Activated CD8-positive, alpha-beta T cell treated with anti-CD3 and anti-CD28 coated beads, Interleukin-2, amount 10 ng/mL, durations not matched to agents 7 days and 5 days (primary cell): ENCODE measurements at regions not wholly inside any gene's neighbourhood (a gene's known extent, or its start where the extent isn't known, plus 50 kb on each side); places are given as distances from the start of the nearest gene placed in this dataset.

Experiments used
- ATAC-seq: fragments of 150-1000 bp; cut with Tn5 transposase; one replicate; pipeline ENCODE4 v1.10.0; 2021; ENCODE audit warnings: moderate library complexity
- CTCF ChIA-PET: fragments of 350-600 bp; sonication (Branson Sonifier 250); formaldehyde crosslinking; loops from one replicate; lab custom pipeline; 2021; ENCODE audit warnings: antibody characterized with exemption; lab: Charles Lee
- POLR2A ChIA-PET: fragments of 350-600 bp; sonication (Branson Sonifier 250); formaldehyde crosslinking; loops from one replicate; lab custom pipeline; 2021; ENCODE audit warnings: antibody characterized with exemption; lab: Charles Lee
- DNase-seq: peaks from one replicate; pipeline ENCODE4 v3.0.0-alpha.2; 2020
- H3K27ac Mint-ChIP-seq: one replicate; pipeline ENCODE4 v1.8.0; 2021; ENCODE audit warnings: mild to moderate bottlenecking, mixed read lengths
- H3K27me3 Mint-ChIP-seq: one replicate; pipeline ENCODE4 v1.8.0; 2021; ENCODE audit warnings: low read depth, mixed read lengths
- H3K36me3 Mint-ChIP-seq: one replicate; pipeline ENCODE4 v1.8.0; 2021; ENCODE audit warnings: low read depth, mixed read lengths
- H3K4me1 Mint-ChIP-seq: one replicate; pipeline ENCODE4 v1.8.0; 2021; ENCODE audit warnings: low read depth, mixed read lengths
- H3K4me3 Mint-ChIP-seq: one replicate; pipeline ENCODE4 v1.8.0; 2021; ENCODE audit warnings: mild to moderate bottlenecking, mixed read lengths
- H3K9me3 Mint-ChIP-seq: one replicate; pipeline ENCODE4 v1.8.0; 2022; ENCODE audit warnings: mixed read lengths; ENCODE audit not compliant: insufficient read depth

DNA sequence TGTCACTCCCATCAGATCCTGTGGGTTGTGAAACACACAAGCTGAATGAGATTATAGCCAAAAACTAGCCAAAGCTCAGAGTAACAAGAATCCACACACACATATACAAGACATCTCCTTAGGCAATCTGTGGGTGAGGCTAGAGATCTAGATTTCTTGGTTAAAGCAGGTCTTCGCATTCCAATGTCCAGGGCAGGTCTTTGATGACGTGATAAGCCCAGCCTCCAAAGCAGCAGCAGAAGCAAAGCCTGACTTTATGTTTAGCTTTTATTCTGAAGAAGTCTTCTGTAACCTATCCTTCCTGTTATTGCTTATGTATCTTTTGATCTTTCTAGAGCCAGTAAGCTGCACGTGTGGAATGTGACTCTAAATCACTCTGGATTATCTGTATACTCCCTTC lies 199.1 kb upstream of the SLC30A5 start:
- Mint-ChIP-seq H3K9me3 (no peaks in the 10 kb centered on the region), H3K4me1 (peaks cover 20% of the 10 kb centered on the region)

GRCh38 chr5:68898951-68899471 lies 194.8 kb upstream of the SLC30A5 start:
- no peaks in the 10 kb centered on the region for H3K36me3 Mint-ChIP-seq
- H3K9me3 Mint-ChIP-seq: no peaks in the 10 kb centered on the region
- ATAC-seq (no peak), DNase-seq (no peak)
- no peak overlapping the region for H3K27ac Mint-ChIP-seq
- ChIA-PET CTCF (no interaction called here), POLR2A (no interaction called here)
- no peak overlapping the region for H3K4me3 Mint-ChIP-seq
- no peaks in the 10 kb centered on the region for H3K27me3 Mint-ChIP-seq
- peaks cover 6% of the 10 kb centered on the region for H3K4me1 Mint-ChIP-seq

More for the DNA sequence above, 199.1 kb upstream of the SLC30A5 start:
- no peaks in the 10 kb centered on the region for H3K27me3 Mint-ChIP-seq
- no peak overlapping the region for H3K27ac Mint-ChIP-seq
- ChIA-PET CTCF (interaction anchor here (0.6 to 1.3 kb wide), 2 partner anchors 10 to 149 kb away, joined by 3 read pairs; no protein-coding TSS in a partner anchor), POLR2A (interaction anchor here (0.6 to 1.0 kb wide), 2 partner anchors 9 to 250 kb away, joined by 3 read pairs; no protein-coding TSS in a partner anchor)
- no peaks in the 10 kb centered on the region for H3K36me3 Mint-ChIP-seq
- DNase-seq: no peak
- H3K4me3 Mint-ChIP-seq: no peak overlapping the region
- ATAC-seq: no peak

- CTCF ChIA-PET: no interaction called here
Observed at GRCh38 chr5:68911840-68912690, 181.7 kb upstream of the SLC30A5 start.

DNA sequence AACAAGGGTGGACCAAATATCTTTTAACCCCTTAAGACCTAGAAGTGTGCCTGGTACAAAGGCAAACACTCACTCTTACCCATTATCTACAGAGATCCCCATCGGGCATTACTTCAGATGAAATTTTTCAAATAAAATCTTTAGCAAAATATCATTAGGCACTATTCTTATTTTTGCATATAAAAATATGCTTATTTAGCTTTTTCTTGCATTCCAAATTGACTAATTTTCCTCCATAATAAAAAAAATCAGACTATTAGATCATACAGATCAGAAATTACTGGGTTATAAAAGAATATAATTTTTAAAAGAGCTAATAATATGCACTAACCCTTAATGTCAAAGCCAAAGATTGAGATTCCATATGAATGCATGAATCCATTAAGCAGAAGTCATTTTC lies 178.7 kb upstream of the SLC30A5 start:
- H3K27ac Mint-ChIP-seq: no peak overlapping the region
- H3K4me1 Mint-ChIP-seq: no peaks in the 10 kb centered on the region
- ATAC-seq (no peak), DNase-seq (no peak)
- POLR2A ChIA-PET: no interaction called here
- CTCF ChIA-PET: no interaction called here
- no peaks in the 10 kb centered on the region for H3K27me3 Mint-ChIP-seq
- H3K9me3 Mint-ChIP-seq: no peaks in the 10 kb centered on the region
- H3K4me3 Mint-ChIP-seq: no peak overlapping the region
- H3K36me3 Mint-ChIP-seq: no peaks in the 10 kb centered on the region

More at GRCh38 chr5:68911840-68912690, 181.7 kb upstream of the SLC30A5 start:
- no peak overlapping the region for H3K27ac Mint-ChIP-seq
- no peaks in the 10 kb centered on the region for H3K36me3 Mint-ChIP-seq
- H3K4me3 Mint-ChIP-seq: no peak overlapping the region
- no peaks in the 10 kb centered on the region for H3K27me3 Mint-ChIP-seq
- no peaks in the 10 kb centered on the region for H3K4me1 Mint-ChIP-seq
- H3K9me3 Mint-ChIP-seq: no peaks in the 10 kb centered on the region
- no peak for DNase-seq
- POLR2A ChIA-PET: no interaction called here
- no peak for ATAC-seq

DNA sequence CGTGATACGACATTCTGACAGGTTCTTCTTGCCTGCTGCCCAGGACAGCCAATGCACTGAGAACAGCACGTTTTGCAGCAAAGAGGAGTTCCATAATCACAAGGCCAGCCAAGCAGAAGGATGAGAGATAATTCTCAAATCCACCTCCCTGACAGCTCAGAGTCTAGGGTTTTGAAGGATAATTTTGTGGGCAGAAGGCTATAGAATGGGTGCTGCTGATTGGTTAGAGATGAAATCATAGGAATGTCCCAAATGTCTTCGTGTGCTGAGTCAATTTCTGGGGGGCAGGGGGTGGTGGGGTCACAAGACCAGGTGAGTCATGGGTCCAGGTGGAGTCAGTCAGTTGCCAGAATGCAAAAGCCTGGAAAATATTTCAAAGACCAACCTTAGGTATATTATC lies 175.5 kb upstream of the SLC30A5 start:
- H3K4me3 Mint-ChIP-seq: no peak overlapping the region
- H3K4me1 Mint-ChIP-seq: no peaks in the 10 kb centered on the region
- ChIA-PET CTCF (no interaction called here), POLR2A (no interaction called here)
- no peaks in the 10 kb centered on the region for H3K36me3 Mint-ChIP-seq
- DNase-seq: no peak
- ATAC-seq: no peak
- no peak overlapping the region for H3K27ac Mint-ChIP-seq
- no peaks in the 10 kb centered on the region for H3K9me3 Mint-ChIP-seq
- H3K27me3 Mint-ChIP-seq: no peaks in the 10 kb centered on the region

DNA sequence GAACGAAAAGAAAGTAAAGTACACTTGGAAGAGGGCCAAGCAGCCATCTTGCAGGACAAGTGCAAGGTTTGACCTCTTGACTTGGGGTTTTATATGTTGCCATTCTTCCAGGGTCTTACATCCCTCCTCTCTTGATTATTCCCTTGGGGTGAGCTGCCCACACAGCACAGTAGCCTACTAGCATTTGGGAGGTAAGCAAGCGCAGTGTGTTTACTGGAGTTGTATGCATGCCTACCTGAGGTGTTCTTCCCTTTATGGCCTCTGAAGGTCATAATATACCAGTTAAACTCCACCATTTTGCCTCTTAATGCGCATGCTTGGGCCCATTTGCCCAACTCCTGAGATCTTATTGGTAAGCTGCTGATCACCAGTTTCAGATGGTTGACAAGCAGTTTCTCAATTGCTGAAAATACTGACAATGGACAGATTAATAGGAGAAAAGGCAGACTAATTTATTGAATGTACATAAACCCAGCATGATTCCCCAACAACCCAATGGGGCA lies 173.8 kb upstream of the SLC30A5 start:
- ChIA-PET POLR2A (no interaction called here), CTCF (no interaction called here)
- ATAC-seq (no peak), DNase-seq (no peak)
- Mint-ChIP-seq H3K27ac (no peak overlapping the region), H3K27me3 (no peaks in the 10 kb centered on the region), H3K4me1 (no peaks in the 10 kb centered on the region), H3K9me3 (no peaks in the 10 kb centered on the region), H3K36me3 (no peaks in the 10 kb centered on the region), H3K4me3 (no peak overlapping the region)

DNA sequence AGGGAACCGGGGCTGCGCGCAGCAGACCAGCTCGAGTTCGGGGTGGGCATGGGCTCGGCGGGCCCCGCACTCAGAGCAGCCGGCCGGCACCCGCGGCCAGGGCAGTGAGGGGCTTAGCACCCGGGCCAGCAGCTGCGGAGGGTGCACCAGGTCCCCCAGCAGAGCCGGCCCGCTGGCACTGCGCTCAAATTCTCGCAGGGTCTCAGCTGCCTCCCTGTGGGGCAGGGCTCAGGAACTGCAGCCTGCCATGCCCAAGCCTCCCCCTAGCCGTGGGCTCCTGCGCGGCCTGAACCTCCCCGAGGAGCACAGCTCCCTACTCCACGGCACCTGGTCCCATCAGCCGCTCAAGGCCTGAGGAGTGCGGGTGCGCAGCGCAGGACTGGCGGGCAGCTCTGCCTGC lies 172.9 kb upstream of the SLC30A5 start:
- H3K36me3 Mint-ChIP-seq: no peaks in the 10 kb centered on the region
- no peaks in the 10 kb centered on the region for H3K9me3 Mint-ChIP-seq
- ChIA-PET CTCF (no interaction called here), POLR2A (no interaction called here)
- ATAC-seq: no peak
- no peak overlapping the region for H3K4me3 Mint-ChIP-seq
- peaks cover 3% of the 10 kb centered on the region for H3K27me3 Mint-ChIP-seq
- no peaks in the 10 kb centered on the region for H3K4me1 Mint-ChIP-seq
- no peak for DNase-seq
- no peak overlapping the region for H3K27ac Mint-ChIP-seq

DNA sequence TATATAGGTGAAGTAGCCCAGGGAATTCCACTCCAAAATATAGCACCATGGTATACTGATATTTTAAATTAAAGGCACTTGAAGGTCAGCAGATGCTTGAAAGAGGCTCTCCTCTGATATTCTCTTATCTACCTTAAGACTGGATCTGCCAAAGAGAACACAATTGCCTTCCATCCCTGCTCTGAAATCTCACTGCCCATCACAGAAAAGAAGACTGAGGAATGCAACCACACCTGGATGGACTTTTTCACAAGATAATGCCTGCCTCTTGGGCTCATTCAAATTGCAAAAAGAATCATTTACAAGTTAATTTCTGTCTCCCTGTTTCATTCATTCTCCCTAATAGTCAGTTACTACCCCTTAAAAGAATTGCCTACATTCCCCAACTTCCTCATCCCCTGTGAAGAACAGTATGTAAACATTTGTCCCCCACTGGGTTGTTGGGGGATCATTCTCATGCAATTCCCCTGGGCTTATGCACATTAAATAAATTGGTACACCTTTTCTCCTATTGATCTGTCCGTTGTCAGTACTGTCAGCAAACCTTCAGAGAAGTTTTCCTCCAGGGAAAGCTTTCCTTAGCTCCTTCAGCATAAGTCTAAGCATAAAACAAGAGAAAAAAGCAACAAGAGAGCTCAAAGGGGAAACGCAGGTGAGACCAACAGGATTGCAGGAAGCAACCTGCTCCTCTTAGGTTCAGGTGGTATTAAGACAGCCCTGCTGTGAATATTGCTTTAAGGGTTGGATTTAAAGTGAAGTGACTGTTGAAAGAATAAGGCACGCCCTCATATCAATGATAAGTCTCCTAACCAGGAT lies 171.4 kb upstream of the SLC30A5 start:
- POLR2A ChIA-PET: no interaction called here
- ATAC-seq: no peak
- no peak for DNase-seq
- Mint-ChIP-seq H3K9me3 (no peaks in the 10 kb centered on the region), H3K4me3 (no peak overlapping the region), H3K36me3 (no peaks in the 10 kb centered on the region), H3K27ac (no peak overlapping the region), H3K27me3 (peaks cover 3% of the 10 kb centered on the region), H3K4me1 (no peaks in the 10 kb centered on the region)
- CTCF ChIA-PET: no interaction called here

- Mint-ChIP-seq H3K36me3 (no peaks in the 10 kb centered on the region), H3K4me3 (no peak overlapping the region), H3K4me1 (no peaks in the 10 kb centered on the region), H3K9me3 (no peaks in the 10 kb centered on the region), H3K27me3 (peaks cover 3% of the 10 kb centered on the region), H3K27ac (no peak overlapping the region)
- CTCF ChIA-PET: no interaction called here
- no peak for ATAC-seq
- POLR2A ChIA-PET: no interaction called here
- no peak for DNase-seq
Observed at GRCh38 chr5:68924481-68925145, 169.2 kb upstream of the SLC30A5 start.

- Mint-ChIP-seq H3K36me3 (peaks cover 3% of the 10 kb centered on the region), H3K4me3 (no peak overlapping the region), H3K9me3 (peaks cover 6% of the 10 kb centered on the region), H3K4me1 (no peaks in the 10 kb centered on the region), H3K27ac (no peak overlapping the region), H3K27me3 (peaks cover 3% of the 10 kb centered on the region)
- POLR2A ChIA-PET: interaction anchor here (0.6 kb wide), 1 partner anchor 623 kb away, joined by 3 read pairs; no protein-coding TSS in a partner anchor
- CTCF ChIA-PET: no interaction called here
- ATAC-seq: no peak
- DNase-seq: no peak
Observed at GRCh38 chr5:68928617-68929302, 165.1 kb upstream of the SLC30A5 start.

DNA sequence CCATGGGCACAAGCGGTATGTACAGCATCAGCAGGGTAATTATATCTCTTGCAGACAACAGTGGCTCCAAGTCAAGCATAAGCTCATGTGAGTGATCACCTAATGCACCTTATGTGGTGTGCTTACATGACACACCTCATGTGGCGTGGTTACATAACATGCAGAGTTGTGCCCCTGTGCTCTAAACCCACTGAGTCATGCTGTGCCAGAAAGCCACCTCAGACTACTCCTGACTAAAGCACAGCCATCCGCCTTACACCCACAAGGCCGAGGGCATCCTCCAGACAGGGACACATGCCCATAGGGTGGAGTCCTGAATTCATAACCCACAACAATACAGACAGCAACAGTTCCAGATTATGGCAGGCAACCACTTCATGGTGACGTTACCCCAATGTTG lies 163.7 kb upstream of the SLC30A5 start:
- H3K9me3 Mint-ChIP-seq: peaks cover 6% of the 10 kb centered on the region
- H3K27ac Mint-ChIP-seq: no peak overlapping the region
- ChIA-PET POLR2A (no interaction called here), CTCF (no interaction called here)
- ATAC-seq: no peak
- H3K4me3 Mint-ChIP-seq: no peak overlapping the region
- H3K27me3 Mint-ChIP-seq: peaks cover 3% of the 10 kb centered on the region
- no peaks in the 10 kb centered on the region for H3K4me1 Mint-ChIP-seq
- peaks cover 3% of the 10 kb centered on the region for H3K36me3 Mint-ChIP-seq
- DNase-seq: no peak
